IMR-90 (cell line): ENCODE measurements at regions not wholly inside any gene's neighbourhood (a gene's known extent, or its start where the extent isn't known, plus 50 kb on each side); places are given as distances from the start of the nearest gene placed in this dataset.

Experiments used
- ATAC-seq: fragments of 200-7000 bp; cut with Tn5 transposase; 2 replicates; pipeline ENCODE4 v1.9.1; 2020; ENCODE audit warnings: low read depth, mild to moderate bottlenecking, moderate library complexity
- BruUV-seq: library from RNA; stranded (reverse); fragments of 400-500 nt; replicated peaks from 2 replicates; lab custom pipeline; 2021; lab: Mats Ljungman, UMichigan
- CTCF ChIA-PET: fragments of 300-600 bp; formaldehyde crosslinking; extraction: SDS; loops from one replicate; lab custom pipeline; 2021; ENCODE audit warnings: antibody characterized with exemption; lab: Yijun Ruan, JAX
- POLR2A ChIA-PET: fragments of 300-600 bp; sonication (Branson Sonifier 250); formaldehyde crosslinking; loops from one replicate; lab custom pipeline; 2022; ENCODE audit warnings: antibody characterized with exemption; ENCODE audit not compliant: unreplicated experiment; lab: Charles Lee
- DNase-seq: peaks from one replicate; pipeline ENCODE4 v3.0.0; 2013
- H2AFZ ChIP-seq: replicated peaks from 2 replicates; pipeline ENCODE3; 2013; ENCODE audit warnings: low read length, mild to moderate bottlenecking; ENCODE audit not compliant: poor library complexity
- H2AK5ac ChIP-seq: 2 replicates; pipeline ENCODE4 v1.6.1; 2013; ENCODE audit warnings: low read depth, low read length, inconsistent platforms
- H2AK9ac ChIP-seq: replicated peaks from 2 replicates; pipeline ENCODE3; 2013; ENCODE audit warnings: mild to moderate bottlenecking, low read depth, low read length, moderate library complexity; ENCODE audit not compliant: poor library complexity
- H2BK120ac ChIP-seq: 2 replicates; pipeline ENCODE4 v1.6.1; 2013; ENCODE audit warnings: low read depth, low read length, inconsistent platforms
- H2BK15ac ChIP-seq: 3 replicates; pipeline ENCODE4 v1.6.1; 2013; ENCODE audit warnings: low read depth, low read length, inconsistent platforms
- H2BK20ac ChIP-seq: 2 replicates; pipeline ENCODE4 v1.6.1; 2013; ENCODE audit warnings: low read depth, mild to moderate bottlenecking, inconsistent platforms, low read length, moderate library complexity
- H2BK5ac ChIP-seq: 2 replicates; pipeline ENCODE4 v1.6.1; 2013; ENCODE audit warnings: mild to moderate bottlenecking, low read depth, low read length, inconsistent platforms; ENCODE audit not compliant: poor library complexity, severe bottlenecking
- H3K14ac ChIP-seq: replicated peaks from 2 replicates; pipeline ENCODE4 v1.6.1; 2013; ENCODE audit warnings: low read depth, low read length, inconsistent platforms
- H3K18ac ChIP-seq: 2 replicates; pipeline ENCODE4 v1.6.1; 2013; ENCODE audit warnings: low read depth, low read length, control low read depth
- H3K23ac ChIP-seq: 2 replicates; pipeline ENCODE4 v1.6.1; 2013; ENCODE audit warnings: low read depth, low read length, inconsistent platforms
- H3K27ac ChIP-seq: 2 replicates; pipeline ENCODE4 v1.5.1; 2013; ENCODE audit warnings: mild to moderate bottlenecking, control low read depth, low read length; ENCODE audit not compliant: insufficient read depth
- H3K27me3 ChIP-seq: 2 replicates; pipeline ENCODE4 v1.6.1; 2013; ENCODE audit warnings: low read length; ENCODE audit not compliant: control insufficient read depth, insufficient read depth
- H3K36me3 ChIP-seq: 2 replicates; pipeline ENCODE4 v1.6.1; 2013; ENCODE audit warnings: low read length, mixed read lengths; ENCODE audit not compliant: control insufficient read depth, insufficient read depth
- H3K4ac ChIP-seq: 2 replicates; pipeline ENCODE4 v1.6.1; 2013; ENCODE audit warnings: low read depth, low read length, inconsistent platforms
- H3K4me1 ChIP-seq: 2 replicates; pipeline ENCODE4 v1.6.1; 2013; ENCODE audit warnings: low read length, mixed read lengths; ENCODE audit not compliant: control insufficient read depth, insufficient read depth
- H3K4me2 ChIP-seq: 2 replicates; pipeline ENCODE4 v1.6.1; 2013; ENCODE audit warnings: low read depth, mild to moderate bottlenecking, control low read depth, low read length, moderate library complexity
- H3K4me3 ChIP-seq: 2 replicates; pipeline ENCODE4 v1.5.1; 2013; ENCODE audit warnings: low read depth, mild to moderate bottlenecking, control low read depth, low read length, moderate library complexity; ENCODE audit not compliant: insufficient read depth
- H3K56ac ChIP-seq: 2 replicates; pipeline ENCODE4 v1.6.1; 2013; ENCODE audit warnings: low read length, inconsistent platforms; ENCODE audit not compliant: insufficient read depth; ENCODE audit errors: extremely low read depth
- H3K79me1 ChIP-seq, 2 experiments: 2 replicates each; pipeline ENCODE4 v1.6.1; 2013; ENCODE audit warnings: low read length in 2 of 2, inconsistent platforms in 1 of 2, low read depth in 1 of 2
- H3K9ac ChIP-seq: 2 replicates; pipeline ENCODE4 v1.6.1; 2013; ENCODE audit warnings: low read depth, low read length, control low read depth
- H3K9me1 ChIP-seq: 2 replicates; pipeline ENCODE4 v1.6.1; 2013; ENCODE audit warnings: low read length, inconsistent platforms; ENCODE audit not compliant: insufficient read depth
- H3K9me3 ChIP-seq: 2 replicates; pipeline ENCODE4 v1.6.1; 2013; ENCODE audit warnings: low read length; ENCODE audit not compliant: control insufficient read depth, insufficient read depth
- H4K20me1 ChIP-seq: 2 replicates; pipeline ENCODE4 v1.6.1; 2013; ENCODE audit warnings: low read length, inconsistent platforms; ENCODE audit not compliant: insufficient read depth
- H4K5ac ChIP-seq: 2 replicates; pipeline ENCODE4 v1.6.1; 2013; ENCODE audit warnings: mild to moderate bottlenecking, low read depth, low read length, control low read depth
- H4K8ac ChIP-seq, 2 experiments: 2 replicates each; pipeline ENCODE4 v1.6.1; 2013; ENCODE audit warnings: low read depth in 2 of 2, low read length in 2 of 2, control low read depth in 1 of 2, inconsistent platforms in 1 of 2
- H4K91ac ChIP-seq: 2 replicates; pipeline ENCODE4 v1.6.1; 2013; ENCODE audit warnings: low read depth, low read length, inconsistent platforms; ENCODE audit not compliant: insufficient read depth
- BHLHE40 ChIP-seq: fragments of 150-350 bp; IDR thresholded peaks from 2 replicates; pipeline ENCODE4 v1.6.1; 2016; ENCODE audit warnings: mild to moderate bottlenecking, low read depth, low read length
- CEBPB ChIP-seq: IDR thresholded peaks from 2 replicates; pipeline ENCODE4 v1.6.1; 2012; ENCODE audit warnings: low read depth, low read length, improper control_type of control experiment
- CHD1 ChIP-seq: IDR thresholded peaks from 2 replicates; pipeline ENCODE4 v1.6.1; 2012; ENCODE audit warnings: low read depth, low read length, improper control_type of control experiment
- CTCF ChIP-seq: conservative IDR thresholded peaks from 2 replicates; pipeline ENCODE4 v1.5.1; 2012; ENCODE audit warnings: mild to moderate bottlenecking, low read depth, low read length, improper control_type of control experiment
- ELK1 ChIP-seq: fragments of 150-350 bp; IDR thresholded peaks from 2 replicates; pipeline ENCODE4 v1.6.1; 2016; ENCODE audit warnings: low read depth, mild to moderate bottlenecking, low read length, moderate library complexity, borderline replicate concordance
- FOS ChIP-seq: fragments of 150-350 bp; IDR thresholded peaks from 2 replicates; pipeline ENCODE4 v1.6.1; 2016; ENCODE audit warnings: low read depth, low read length
- MAFK ChIP-seq: IDR thresholded peaks from 2 replicates; pipeline ENCODE4 v1.6.1; 2012; ENCODE audit warnings: low read depth, low read length, improper control_type of control experiment
- MAZ ChIP-seq: IDR thresholded peaks from 2 replicates; pipeline ENCODE4 v1.6.1; 2012; ENCODE audit warnings: low read depth, mild to moderate bottlenecking, low read length, improper control_type of control experiment, moderate library complexity, borderline replicate concordance
- MXI1 ChIP-seq: IDR thresholded peaks from 2 replicates; pipeline ENCODE4 v1.6.1; 2012; ENCODE audit warnings: low read depth, mild to moderate bottlenecking, low read length, moderate library complexity, borderline replicate concordance
- NFE2L2 ChIP-seq: fragments of 150-350 bp; IDR thresholded peaks from 2 replicates; pipeline ENCODE4 v1.6.1; 2016; ENCODE audit warnings: low read depth, mild to moderate bottlenecking, low read length
- POLR2A ChIP-seq: IDR thresholded peaks from 2 replicates; pipeline ENCODE4 v1.6.1; 2012; ENCODE audit warnings: mild to moderate bottlenecking, low read depth, low read length
- RAD21 ChIP-seq: IDR thresholded peaks from 2 replicates; pipeline ENCODE4 v1.6.1; 2012; ENCODE audit warnings: low read length, improper control_type of control experiment
- RCOR1 ChIP-seq: IDR thresholded peaks from 2 replicates; pipeline ENCODE4 v1.6.1; 2012; ENCODE audit warnings: mild to moderate bottlenecking, low read length, improper control_type of control experiment; ENCODE audit not compliant: insufficient replicate concordance
- RFX5 ChIP-seq: IDR thresholded peaks from 2 replicates; pipeline ENCODE4 v1.8.0; 2012; ENCODE audit warnings: low read depth, mild to moderate bottlenecking, low read length, moderate library complexity
- SMC3 ChIP-seq: fragments of 150-350 bp; IDR thresholded peaks from 2 replicates; pipeline ENCODE4 v1.6.1; 2016; ENCODE audit warnings: low read depth, mild to moderate bottlenecking, antibody characterized with exemption, low read length, moderate library complexity
- USF2 ChIP-seq: fragments of 150-350 bp; IDR thresholded peaks from 2 replicates; pipeline ENCODE4 v1.6.1; 2017; ENCODE audit warnings: mild to moderate bottlenecking, antibody characterized with exemption, low read length, low read depth
- WGBS, 2 experiments: methylation state at CpG; one replicate each; pipeline versions ENCODE4 v1.1.5 to v1.1.7; 2013; ENCODE audit warnings: missing lambda C conversion rate in 2 of 2; ENCODE audit not compliant: insufficient read length in 1 of 2; ENCODE audit errors: extremely low coverage in 2 of 2; 5-methylcytosine and 5-hydroxymethylcytosine counted together
- dilution Hi-C: fragments of 300-500 bp; cut with HindIII; formaldehyde crosslinking; loops from one replicate; pipeline ENCODE4 v1.14.3; 2018; ENCODE audit warnings: low sequenced_read_pairs; ENCODE audit not compliant: unreplicated experiment
- in situ Hi-C: fragments of 300-500 bp; cut with MboI; formaldehyde crosslinking; loops from 3 replicates; pipeline ENCODE4 v1.14.3; 2019; ENCODE audit warnings: low sequenced_read_pairs, inconsistent platforms, mixed read lengths
- intact Hi-C: fragments of 100-400 bp; cut with micrococcal nuclease; formaldehyde crosslinking; loops from 2 replicates; pipeline ENCODE4 v1.10.0; 2022

DNA sequence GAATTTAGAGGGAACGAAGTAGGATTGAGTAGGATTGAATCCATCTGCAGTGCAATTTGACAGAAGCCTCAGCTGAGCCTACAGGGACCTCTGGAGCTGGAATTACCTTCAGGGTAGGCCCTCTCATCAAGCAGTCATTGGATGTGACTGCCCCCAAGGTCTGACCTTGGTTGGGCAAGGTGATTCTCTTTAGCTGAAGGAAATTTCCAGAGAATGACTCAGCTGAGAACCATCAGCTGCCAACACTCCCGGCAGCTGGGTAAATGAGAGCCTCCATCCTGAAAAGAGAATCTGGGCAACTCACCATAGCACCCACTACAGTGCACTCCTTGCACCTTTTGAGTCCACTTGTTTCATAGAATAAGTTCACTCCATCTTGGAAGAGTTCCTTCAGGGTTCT, 113.5 kb upstream of the MED13 start:
- H2AFZ ChIP-seq = no peak overlapping the region
- no peak overlapping the region for H3K56ac ChIP-seq
- no peak overlapping the region for H3K23ac ChIP-seq
- no peaks in the 10 kb centered on the region for H3K27me3 ChIP-seq
- no peaks in the 10 kb centered on the region for H3K4me1 ChIP-seq
- no peak overlapping the region for H4K5ac ChIP-seq
- intact Hi-C loops = no loop called here
- no peak for ATAC-seq
- WGBS, 2 experiments = no CpG with 5 or more reads among the region's 2 CpGs
- H2BK15ac ChIP-seq = no peak overlapping the region
- H3K79me1 ChIP-seq = no peaks in the 10 kb centered on the region
- BruUV-seq = no TSS peak
- H2AK5ac ChIP-seq = no peak overlapping the region
- in situ Hi-C loops = no loop called here
- H3K9me3 ChIP-seq = peaks cover 4% of the 10 kb centered on the region
- H2BK5ac ChIP-seq = no peak overlapping the region
- dilution Hi-C loops = no loop called here
- H4K8ac ChIP-seq = no peak overlapping the region
- H2BK120ac ChIP-seq = no peak overlapping the region
- no peaks in the 10 kb centered on the region for H3K9me1 ChIP-seq
- no peaks in the 10 kb centered on the region for H4K20me1 ChIP-seq
- DNase-seq = peak; percentile 33
- H2BK20ac ChIP-seq = no peak overlapping the region
- H2AK9ac ChIP-seq = no peak overlapping the region
- POLR2A ChIA-PET = no interaction called here
- H3K27ac ChIP-seq = no peak overlapping the region
- no peak overlapping the region for H3K4ac ChIP-seq
- no peak overlapping the region for H3K14ac ChIP-seq
- CTCF ChIA-PET = interaction anchor here (1.0 kb wide), 1 partner anchor 18 kb away, joined by 3 read pairs; no protein-coding TSS in a partner anchor
- H3K36me3 ChIP-seq = no peaks in the 10 kb centered on the region
- H3K9ac ChIP-seq = no peak overlapping the region
- H4K91ac ChIP-seq = no peak overlapping the region
- no peak overlapping the region for H3K18ac ChIP-seq
- TF ChIP-seq CHD1 (no peak), ELK1 (no peak), CEBPB (no peak), NFE2L2 (no peak), POLR2A (no peak), MAFK (no peak), RAD21 (no peak), CTCF (no peak), FOS (no peak), SMC3 (no peak), USF2 (no peak), BHLHE40 (no peak), MAZ (no peak), RFX5 (no peak), MXI1 (no peak), RCOR1 (no peak)
- no peak overlapping the region for H3K4me2 ChIP-seq
- H3K4me3 ChIP-seq = no peak overlapping the region
